Smooth muscle cell (in vitro differentiated cells): ENCODE measurements at regions not wholly inside any gene's neighbourhood (a gene's known extent, or its start where the extent isn't known, plus 50 kb on each side); places are given as distances from the start of the nearest gene placed in this dataset.

Source experiments
- DNase-seq: peaks from one replicate; lab custom pipeline; 2025; ENCODE audit not compliant: unreplicated experiment; lab: John Stamatoyannopoulos, UW
- H2AFZ ChIP-seq: fragments of 200-600 bp; sonication (generic); 2 replicates; pipeline ENCODE4 v1.6.0; 2016; ENCODE audit warnings: antibody characterized with exemption, low read depth, mild to moderate bottlenecking
- H3F3A ChIP-seq: fragments of 200-600 bp; sonication (generic); 2 replicates; pipeline ENCODE4 v1.6.0; 2017; ENCODE audit warnings: antibody characterized with exemption, low read depth
- H3K27ac ChIP-seq: fragments of 200-600 bp; sonication (generic); 2 replicates; pipeline ENCODE4 v1.5.1; 2016; ENCODE audit warnings: low read depth, mild to moderate bottlenecking
- H3K27me3 ChIP-seq: fragments of 200-600 bp; sonication (generic); 2 replicates; pipeline ENCODE4 v1.6.1; 2016; ENCODE audit warnings: low read depth, mild to moderate bottlenecking
- H3K36me3 ChIP-seq: fragments of 200-600 bp; sonication (generic); 2 replicates; pipeline ENCODE4 v1.5.1; 2016; ENCODE audit warnings: low read depth
- H3K4me1 ChIP-seq: fragments of 200-600 bp; sonication (generic); 2 replicates; pipeline ENCODE4 v1.5.1; 2016; ENCODE audit warnings: low read depth
- H3K4me2 ChIP-seq: fragments of 200-600 bp; sonication (generic); 2 replicates; pipeline ENCODE4 v1.6.0; 2016; ENCODE audit warnings: mild to moderate bottlenecking
- H3K4me3 ChIP-seq: fragments of 200-600 bp; sonication (generic); 2 replicates; pipeline ENCODE4 v1.5.1; 2016; ENCODE audit warnings: mild to moderate bottlenecking
- H3K79me2 ChIP-seq: fragments of 200-600 bp; sonication (generic); 2 replicates; pipeline ENCODE4 v1.6.0; 2016; ENCODE audit warnings: low read depth, mild to moderate bottlenecking
- H3K9ac ChIP-seq: fragments of 200-600 bp; sonication (generic); 2 replicates; pipeline ENCODE4 v1.6.0; 2016; ENCODE audit warnings: low read depth
- H3K9me3 ChIP-seq: fragments of 200-600 bp; sonication (generic); replicated peaks from 2 replicates; pipeline ENCODE4 v1.5.1; 2016; ENCODE audit warnings: low read depth
- H4K20me1 ChIP-seq: fragments of 200-600 bp; sonication (generic); 2 replicates; pipeline ENCODE4 v1.6.0; 2016; ENCODE audit warnings: low read depth
- CTCF ChIP-seq: fragments of 200-600 bp; sonication (generic); IDR thresholded peaks from 2 replicates; pipeline ENCODE4 v1.5.1; 2017; ENCODE audit warnings: borderline replicate concordance, mild to moderate bottlenecking, antibody characterized with exemption; ENCODE audit not compliant: insufficient read depth, poor library complexity, severe bottlenecking
- WGBS: methylation state at CpG from one replicate; pipeline ENCODE4 v1.1.7; 2016; ENCODE audit warnings: low lambda C conversion rate; 5-methylcytosine and 5-hydroxymethylcytosine counted together

- H3F3A ChIP-seq, result peaks cover 3% of the 10 kb centered on the region
- H3K9me3 ChIP-seq, result no peaks in the 10 kb centered on the region
- peaks cover 7% of the 10 kb centered on the region for H3K4me1 ChIP-seq
- no peak overlapping the region for H3K9ac ChIP-seq
- H3K4me3 ChIP-seq, result no peak overlapping the region
- WGBS, result 97% methylated on average over 3 of the region's 3 CpGs
- no peak overlapping the region for H3K4me2 ChIP-seq
- no peak for TF ChIP-seq CTCF
- no peaks in the 10 kb centered on the region for H4K20me1 ChIP-seq
- no peaks in the 10 kb centered on the region for H3K79me2 ChIP-seq
- H2AFZ ChIP-seq, result no peak overlapping the region
- no peaks in the 10 kb centered on the region for H3K36me3 ChIP-seq
- H3K27me3 ChIP-seq, result no peaks in the 10 kb centered on the region
- no peak overlapping the region for H3K27ac ChIP-seq
- no peak for DNase-seq
Observed at GRCh38 chr11:113549061-113549460, 73.9 kb upstream of the DRD2 start.

GRCh38 chr11:113547739-113548138 is 72.5 kb upstream of the DRD2 start:
- no peak for TF ChIP-seq CTCF
- H3K4me3 ChIP-seq, result no peak overlapping the region
- no peaks in the 10 kb centered on the region for H3K4me1 ChIP-seq
- no peak for DNase-seq
- H3K27me3 ChIP-seq, result no peaks in the 10 kb centered on the region
- H3K9ac ChIP-seq, result no peak overlapping the region
- no peaks in the 10 kb centered on the region for H4K20me1 ChIP-seq
- no peaks in the 10 kb centered on the region for H3K9me3 ChIP-seq
- no peaks in the 10 kb centered on the region for H3K79me2 ChIP-seq
- no peak overlapping the region for H2AFZ ChIP-seq
- H3K4me2 ChIP-seq, result no peak overlapping the region
- H3K27ac ChIP-seq, result no peak overlapping the region
- no peaks in the 10 kb centered on the region for H3F3A ChIP-seq
- WGBS, result 92% methylated on average over 4 of the region's 4 CpGs
- no peaks in the 10 kb centered on the region for H3K36me3 ChIP-seq

GRCh38 chr11:113546757-113547507 is 71.7 kb upstream of the DRD2 start:
- no peak overlapping the region for H3K4me3 ChIP-seq
- H3K27me3 ChIP-seq, result no peaks in the 10 kb centered on the region
- H3K9me3 ChIP-seq, result no peaks in the 10 kb centered on the region
- H3K4me1 ChIP-seq, result no peaks in the 10 kb centered on the region
- H3K9ac ChIP-seq, result no peak overlapping the region
- no peak for TF ChIP-seq CTCF
- H3K4me2 ChIP-seq, result peak overlapping the region; percentile 11
- WGBS, result 53% methylated on average over 5 of the region's 5 CpGs
- peak overlapping the region; percentile 34 for H3K27ac ChIP-seq
- no peak for DNase-seq
- H3K36me3 ChIP-seq, result no peaks in the 10 kb centered on the region
- H3F3A ChIP-seq, result no peaks in the 10 kb centered on the region
- H2AFZ ChIP-seq, result no peak overlapping the region
- no peaks in the 10 kb centered on the region for H3K79me2 ChIP-seq
- H4K20me1 ChIP-seq, result no peaks in the 10 kb centered on the region

- 95% methylated on average over 2 of the region's 2 CpGs for WGBS
- no peak for TF ChIP-seq CTCF
Observed at GRCh38 chr11:113542420-113542819, 67.2 kb upstream of the DRD2 start.

More at GRCh38 chr11:113542420-113542819, 67.2 kb upstream of the DRD2 start:
- Histone ChIP-seq H3K9me3 (no peaks in the 10 kb centered on the region), H3K9ac (no peak overlapping the region), H2AFZ (no peak overlapping the region), H3K27me3 (peaks cover 7% of the 10 kb centered on the region), H3K79me2 (no peaks in the 10 kb centered on the region), H3K4me1 (peaks cover 13% of the 10 kb centered on the region), H3K27ac (no peak overlapping the region), H4K20me1 (no peaks in the 10 kb centered on the region), H3F3A (no peaks in the 10 kb centered on the region), H3K4me3 (no peak overlapping the region), H3K36me3 (no peaks in the 10 kb centered on the region), H3K4me2 (no peak overlapping the region)
- no peak for DNase-seq
